ENCODE measurements at regions not wholly inside any gene's neighbourhood (a gene's known extent, or its start where the extent isn't known, plus 50 kb on each side); places are given as distances from the start of the nearest gene placed in this dataset.

- ATAC-seq (ENCODE audit: low read depth) = no peak
- CTCF ChIA-PET = no interaction called here
- H3K4me1 Mint-ChIP-seq = no peaks in the 10 kb centered on the region
These were observed 723.2 kb downstream of the TAF11L14 start for GRCh38 chr5:18357486-18357885.

GRCh38 chr5:18366234-18366633, 732.0 kb downstream of the TAF11L14 start:
- H3K4me3 Mint-ChIP-seq = no peak overlapping the region
- H3K27ac Mint-ChIP-seq = no peak overlapping the region
- ChIA-PET POLR2A (no interaction called here), CTCF (no interaction called here)
- DNase-seq (no peak), ATAC-seq (ENCODE audit: low read depth) (no peak)
- H3K4me1 Mint-ChIP-seq = no peaks in the 10 kb centered on the region
- TF ChIP-seq CTCF (IDR thresholded peaks at IDR 0.05) = no peak
- no peaks in the 10 kb centered on the region for H3K36me3 Mint-ChIP-seq (ENCODE audit: low read depth)
- no peaks in the 10 kb centered on the region for H3K9me3 Mint-ChIP-seq
- intact Hi-C loops (cut with micrococcal nuclease) = no loop called here
- no peaks in the 10 kb centered on the region for H3K27me3 Mint-ChIP-seq

More at GRCh38 chr5:18357486-18357885, 723.2 kb downstream of the TAF11L14 start:
- no peak overlapping the region for H3K27ac Mint-ChIP-seq
- no peak for TF ChIP-seq CTCF (IDR thresholded peaks at IDR 0.05)
- POLR2A ChIA-PET = no interaction called here
- H3K27me3 Mint-ChIP-seq = no peaks in the 10 kb centered on the region
- intact Hi-C loops (cut with micrococcal nuclease) = no loop called here
- H3K4me3 Mint-ChIP-seq = no peak overlapping the region
- no peaks in the 10 kb centered on the region for H3K9me3 Mint-ChIP-seq
- DNase-seq = no peak
- H3K36me3 Mint-ChIP-seq (ENCODE audit: low read depth) = no peaks in the 10 kb centered on the region

- H3K9me3 Mint-ChIP-seq = no peaks in the 10 kb centered on the region
- POLR2A ChIA-PET = no interaction called here
- no peaks in the 10 kb centered on the region for H3K36me3 Mint-ChIP-seq (ENCODE audit: low read depth)
- no peak overlapping the region for H3K27ac Mint-ChIP-seq
- no peak for DNase-seq
- no peaks in the 10 kb centered on the region for H3K4me1 Mint-ChIP-seq
- intact Hi-C loops (cut with micrococcal nuclease) = no loop called here
- H3K27me3 Mint-ChIP-seq = no peaks in the 10 kb centered on the region
- no peak for ATAC-seq (ENCODE audit: low read depth)
- TF ChIP-seq CTCF (IDR thresholded peaks at IDR 0.05) = no peak
- no peak overlapping the region for H3K4me3 Mint-ChIP-seq
- CTCF ChIA-PET = no interaction called here
These were observed 736.3 kb downstream of the TAF11L14 start for GRCh38 chr5:18370531-18370930.

GRCh38 chr5:18375641-18376040, 741.4 kb downstream of the TAF11L14 start:
- ChIA-PET POLR2A (no interaction called here), CTCF (no interaction called here)
- Mint-ChIP-seq H3K27me3 (no peaks in the 10 kb centered on the region), H3K36me3 (ENCODE audit: low read depth) (no peaks in the 10 kb centered on the region), H3K4me1 (no peaks in the 10 kb centered on the region), H3K4me3 (no peak overlapping the region), H3K27ac (no peak overlapping the region), H3K9me3 (no peaks in the 10 kb centered on the region)
- no peak for TF ChIP-seq CTCF (IDR thresholded peaks at IDR 0.05)
- no peak for DNase-seq
- ATAC-seq (ENCODE audit: low read depth) = no peak
- intact Hi-C loops (cut with micrococcal nuclease) = no loop called here

- H3K27ac Mint-ChIP-seq = no peak overlapping the region
- no peak for TF ChIP-seq CTCF (IDR thresholded peaks at IDR 0.05)
- no peaks in the 10 kb centered on the region for H3K36me3 Mint-ChIP-seq (ENCODE audit: low read depth)
- ATAC-seq (ENCODE audit: low read depth) = no peak
- no peaks in the 10 kb centered on the region for H3K4me1 Mint-ChIP-seq
- intact Hi-C loops (cut with micrococcal nuclease) = no loop called here
- H3K4me3 Mint-ChIP-seq = no peak overlapping the region
- H3K9me3 Mint-ChIP-seq = no peaks in the 10 kb centered on the region
- H3K27me3 Mint-ChIP-seq = no peaks in the 10 kb centered on the region
- ChIA-PET POLR2A (no interaction called here), CTCF (no interaction called here)
- DNase-seq = no peak
These were observed 743.8 kb downstream of the TAF11L14 start for GRCh38 chr5:18378066-18378465.

Measured in activated B cell treated with CpG ODN at 0.5 μM for 24 hours (primary cell).